CD14-positive monocyte (primary cell): ENCODE measurements at regions not wholly inside any gene's neighbourhood (a gene's known extent, or its start where the extent isn't known, plus 50 kb on each side); places are given as distances from the start of the nearest gene placed in this dataset.

ENCODE experiments used
- DNase-seq, 3 donors: peaks; one replicate each; pipeline ENCODE4 v3.0.0-alpha.2; 2011 to 2022
- H2AFZ ChIP-seq: 2 replicates; pipeline ENCODE4 v1.6.0; 2012; ENCODE audit warnings: mild to moderate bottlenecking, low read depth, low read length, inconsistent platforms; ENCODE audit not compliant: insufficient read depth, poor library complexity, severe bottlenecking
- H3K27ac ChIP-seq, 2 donors: 1 replicate in 1 of 2; 2 replicates in 1 of 2; pipeline ENCODE4 v1.5.1; 2012 to 2013; ENCODE audit warnings: low read length in 2 of 2, control low read depth in 1 of 2, inconsistent platforms in 1 of 2, low read depth in 1 of 2, mild to moderate bottlenecking in 1 of 2
- H3K27me3 ChIP-seq, 2 donors: one replicate each; pipeline versions ENCODE4 v1.6.0 to v1.6.1; 2011 to 2013; ENCODE audit warnings: low read length in 2 of 2; ENCODE audit not compliant: control insufficient read depth in 2 of 2, insufficient read depth in 2 of 2
- H3K36me3 ChIP-seq, 2 donors: replicated peaks in 1 of 2; 1 replicate in 1 of 2; 2 replicates in 1 of 2; pipeline versions ENCODE4 v1.5.1 to v1.6.1; 2012 to 2013; ENCODE audit warnings: low read length in 2 of 2, control low read depth in 1 of 2, inconsistent platforms in 1 of 2, mild to moderate bottlenecking in 1 of 2; ENCODE audit not compliant: insufficient read depth in 2 of 2, control insufficient read depth in 1 of 2
- H3K4me1 ChIP-seq, 2 donors: 1 replicate in 1 of 2; 2 replicates in 1 of 2; pipeline versions ENCODE4 v1.5.1 to v1.6.1; 2012 to 2013; ENCODE audit warnings: low read length in 2 of 2, control low read depth in 1 of 2, inconsistent platforms in 1 of 2, mild to moderate bottlenecking in 1 of 2, moderate library complexity in 1 of 2; ENCODE audit not compliant: insufficient read depth in 2 of 2, control insufficient read depth in 1 of 2
- H3K4me2 ChIP-seq: replicated peaks from 2 replicates; pipeline ENCODE3; 2012; ENCODE audit warnings: low read length, moderate library complexity, mild to moderate bottlenecking; ENCODE audit not compliant: poor library complexity, severe bottlenecking; ENCODE audit errors: extremely low read depth
- H3K4me3 ChIP-seq, 3 experiments: fragments of 200-600 bp in 1 of 3; sonication (generic) in 1 of 3; replicated peaks in 1 of 3; 1 replicate in 2 of 3; 2 replicates in 1 of 3; pipeline ENCODE4 v1.5.1; 2011 to 2013; ENCODE audit warnings: low read length in 3 of 3, mild to moderate bottlenecking in 3 of 3, control low read depth in 2 of 3, low read depth in 2 of 3, inconsistent platforms in 1 of 3, moderate library complexity in 1 of 3
- H3K79me2 ChIP-seq: 2 replicates; pipeline ENCODE4 v1.6.0; 2012; ENCODE audit warnings: mild to moderate bottlenecking, control low read depth, inconsistent platforms, low read length, moderate library complexity; ENCODE audit not compliant: insufficient read depth
- H3K9ac ChIP-seq: 2 replicates; pipeline ENCODE4 v1.6.0; 2017; ENCODE audit warnings: low read length, mild to moderate bottlenecking; ENCODE audit not compliant: insufficient read depth, poor library complexity, severe bottlenecking
- H3K9me3 ChIP-seq, 2 donors: replicated peaks in 1 of 2; 1 replicate in 1 of 2; 2 replicates in 1 of 2; pipeline versions ENCODE4 v1.5.1 to v1.6.1; 2012 to 2013; ENCODE audit warnings: low read length in 2 of 2, control low read depth in 1 of 2; ENCODE audit not compliant: control insufficient read depth in 1 of 2, insufficient read depth in 1 of 2
- H4K20me1 ChIP-seq: 2 replicates; pipeline ENCODE4 v1.6.0; 2012; ENCODE audit warnings: mild to moderate bottlenecking, low read length, control low read depth, moderate library complexity; ENCODE audit not compliant: insufficient read depth
- H3K27ac Mint-ChIP-seq, 7 donors: one replicate each; pipeline ENCODE4 v1.8.0; 2020; ENCODE audit warnings: mild to moderate bottlenecking in 7 of 7, mixed read lengths in 7 of 7, moderate library complexity in 6 of 7, inconsistent platforms in 2 of 7
- H3K27me3 Mint-ChIP-seq, 3 donors: one replicate each; pipeline ENCODE4 v1.8.0; 2021 to 2022; ENCODE audit warnings: low read depth in 3 of 3, mild to moderate bottlenecking in 3 of 3, mixed read lengths in 3 of 3, moderate library complexity in 3 of 3, inconsistent platforms in 1 of 3
- H3K36me3 Mint-ChIP-seq, 2 donors: one replicate each; pipeline ENCODE4 v1.8.0; 2020; ENCODE audit warnings: mixed read lengths in 2 of 2, inconsistent platforms in 1 of 2, mild to moderate bottlenecking in 1 of 2
- H3K4me1 Mint-ChIP-seq: one replicate; pipeline ENCODE4 v1.8.0; 2020; ENCODE audit warnings: mild to moderate bottlenecking, mixed read lengths
- H3K4me3 Mint-ChIP-seq, 2 donors: one replicate each; pipeline ENCODE4 v1.8.0; 2020; ENCODE audit warnings: mild to moderate bottlenecking in 2 of 2, mixed read lengths in 2 of 2, moderate library complexity in 1 of 2
- H3K9me3 Mint-ChIP-seq, 7 donors: one replicate each; pipeline ENCODE4 v1.8.0; 2020 to 2022; ENCODE audit warnings: mixed read lengths in 7 of 7, mild to moderate bottlenecking in 6 of 7, moderate library complexity in 6 of 7, inconsistent platforms in 2 of 7
- WGBS: methylation state at CpG from one replicate; pipeline ENCODE4 v1.1.5; 2013; ENCODE audit warnings: missing lambda C conversion rate; ENCODE audit not compliant: insufficient coverage; 5-methylcytosine and 5-hydroxymethylcytosine counted together
- intact Hi-C, 2 donors: fragments of 100-400 bp; cut with micrococcal nuclease; formaldehyde crosslinking; loops; one replicate each; pipeline versions ENCODE4 v1.15.0 to v1.15.1; 2023
- TF ChIP-seq, protein P1 (sequence below): fragments of 200-600 bp; IDR thresholded peaks from one replicate; pipeline ENCODE4 v1.8.0; 2022; ENCODE audit warnings: antibody characterized with exemption, mild to moderate bottlenecking

GRCh38 chr21:38995071-38995669, 188.1 kb downstream of the PSMG1 start:
- Mint-ChIP-seq H3K27me3 (peaks cover 0 to 7% (median 6%) of the 10 kb centered on the region in 3 donors), H3K27ac (peak overlapping the region in 2 of 7 donors; percentile 26 to 66), H3K36me3 (peaks cover 0 to 8% of the 10 kb centered on the region in 2 donors), H3K9me3 (peaks cover 0 to 2% (median 0%) of the 10 kb centered on the region in 7 donors), H3K4me1 (peaks cover 69% of the 10 kb centered on the region), H3K4me3 (no peak overlapping the region)
- H4K20me1 ChIP-seq: no peaks in the 10 kb centered on the region
- no peak overlapping the region for H2AFZ ChIP-seq
- H3K79me2 ChIP-seq: no peaks in the 10 kb centered on the region
- TF ChIP-seq, protein P1, sequence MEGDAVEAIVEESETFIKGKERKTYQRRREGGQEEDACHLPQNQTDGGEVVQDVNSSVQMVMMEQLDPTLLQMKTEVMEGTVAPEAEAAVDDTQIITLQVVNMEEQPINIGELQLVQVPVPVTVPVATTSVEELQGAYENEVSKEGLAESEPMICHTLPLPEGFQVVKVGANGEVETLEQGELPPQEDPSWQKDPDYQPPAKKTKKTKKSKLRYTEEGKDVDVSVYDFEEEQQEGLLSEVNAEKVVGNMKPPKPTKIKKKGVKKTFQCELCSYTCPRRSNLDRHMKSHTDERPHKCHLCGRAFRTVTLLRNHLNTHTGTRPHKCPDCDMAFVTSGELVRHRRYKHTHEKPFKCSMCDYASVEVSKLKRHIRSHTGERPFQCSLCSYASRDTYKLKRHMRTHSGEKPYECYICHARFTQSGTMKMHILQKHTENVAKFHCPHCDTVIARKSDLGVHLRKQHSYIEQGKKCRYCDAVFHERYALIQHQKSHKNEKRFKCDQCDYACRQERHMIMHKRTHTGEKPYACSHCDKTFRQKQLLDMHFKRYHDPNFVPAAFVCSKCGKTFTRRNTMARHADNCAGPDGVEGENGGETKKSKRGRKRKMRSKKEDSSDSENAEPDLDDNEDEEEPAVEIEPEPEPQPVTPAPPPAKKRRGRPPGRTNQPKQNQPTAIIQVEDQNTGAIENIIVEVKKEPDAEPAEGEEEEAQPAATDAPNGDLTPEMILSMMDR: no peak
- 87% methylated on average over 8 of the region's 13 CpGs for WGBS
- no peak overlapping the region for H3K4me2 ChIP-seq
- H3K27ac ChIP-seq: no peak overlapping the region
- no peaks in the 10 kb centered on the region for H3K9me3 ChIP-seq
- peaks cover 56 to 66% of the 10 kb centered on the region in 2 donors for H3K4me1 ChIP-seq
- H3K27me3 ChIP-seq: no peaks in the 10 kb centered on the region
- H3K9ac ChIP-seq: no peak overlapping the region
- DNase-seq: no peak
- H3K4me3 ChIP-seq: no peak overlapping the region
- intact Hi-C loops: no loop called here
- no peaks in the 10 kb centered on the region for H3K36me3 ChIP-seq

GRCh38 chr21:38994042-38994441, 188.3 kb downstream of the ETS2 start:
- Mint-ChIP-seq H3K4me3 (no peak overlapping the region), H3K4me1 (peaks cover 63% of the 10 kb centered on the region), H3K27ac (no peak overlapping the region), H3K36me3 (peaks cover 0 to 5% of the 10 kb centered on the region in 2 donors), H3K27me3 (peaks cover 7 to 10% (median 7%) of the 10 kb centered on the region in 3 donors), H3K9me3 (peaks cover 0 to 2% (median 0%) of the 10 kb centered on the region in 7 donors)
- Histone ChIP-seq H3K27me3 (peaks cover 0 to 6% of the 10 kb centered on the region in 2 donors), H3K4me3 (no peak overlapping the region), H4K20me1 (no peaks in the 10 kb centered on the region), H3K9me3 (no peaks in the 10 kb centered on the region), H2AFZ (no peak overlapping the region), H3K4me1 (peaks cover 44 to 54% of the 10 kb centered on the region in 2 donors), H3K36me3 (no peaks in the 10 kb centered on the region), H3K4me2 (no peak overlapping the region), H3K79me2 (no peaks in the 10 kb centered on the region), H3K27ac (no peak overlapping the region), H3K9ac (no peak overlapping the region)
- no peak for DNase-seq
- 92% methylated on average over 12 of the region's 12 CpGs for WGBS
- intact Hi-C loops: no loop called here
- TF ChIP-seq, protein P1: no peak
